GM19240 (cell line): ENCODE measurements at regions not wholly inside any gene's neighbourhood (a gene's known extent, or its start where the extent isn't known, plus 50 kb on each side); places are given as distances from the start of the nearest gene placed in this dataset.
"Not testable (repeated sequence)": the region's sequence is repeated elsewhere in the genome, so short reads cannot be mapped to it uniquely, and the experiment has no call there.

Source experiments
- DNase-seq: peaks from one replicate; pipeline ENCODE4 v3.0.0; 2011; ENCODE audit warnings: low spot score; ENCODE audit not compliant: insufficient read length

GRCh38 chr14:52124791-52125684, 56.2 kb upstream of the NID2 start:
- no peak for DNase-seq

DNA sequence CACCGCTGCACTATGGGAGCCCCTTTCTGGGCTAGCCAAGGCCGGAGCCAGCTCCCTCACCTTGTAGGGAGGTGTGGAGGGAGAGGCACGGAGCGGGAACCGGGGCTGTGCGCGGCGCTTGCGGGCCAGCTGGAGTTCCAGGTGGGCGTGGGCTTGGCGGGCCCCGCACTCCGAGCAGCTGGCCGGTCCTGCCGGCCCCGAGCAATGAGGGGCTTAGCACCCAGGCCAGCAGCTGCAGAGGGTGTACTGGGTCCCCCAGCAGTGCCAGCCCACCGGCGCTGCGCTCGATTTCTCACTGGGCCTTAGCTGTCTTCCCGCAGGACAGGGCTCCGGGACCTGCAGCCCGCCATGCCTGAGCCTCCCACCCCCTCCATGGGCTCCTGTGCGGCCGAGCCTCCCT, 53.3 kb upstream of the NID2 start:
- DNase-seq, result not testable (repeated sequence)

DNA sequence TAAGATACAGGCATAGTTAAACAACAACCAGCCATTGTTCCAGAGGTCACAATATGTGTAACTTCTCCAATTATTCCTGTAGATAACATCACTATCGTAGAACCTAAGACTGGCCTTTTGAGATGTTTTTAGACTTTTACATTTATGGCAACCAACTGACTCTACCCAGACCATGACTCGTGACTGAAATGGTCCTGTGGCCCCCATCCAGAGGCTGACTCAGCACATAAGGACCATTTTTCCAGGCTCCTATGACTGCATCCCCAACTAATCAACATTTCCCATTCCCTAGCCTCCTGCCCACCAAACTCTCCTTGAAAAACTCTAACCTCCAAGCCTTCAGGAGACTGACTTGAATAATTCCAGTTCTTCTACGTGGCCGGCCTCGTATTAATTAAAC, 52.6 kb upstream of the NID2 start:
- DNase-seq, result no peak

DNA sequence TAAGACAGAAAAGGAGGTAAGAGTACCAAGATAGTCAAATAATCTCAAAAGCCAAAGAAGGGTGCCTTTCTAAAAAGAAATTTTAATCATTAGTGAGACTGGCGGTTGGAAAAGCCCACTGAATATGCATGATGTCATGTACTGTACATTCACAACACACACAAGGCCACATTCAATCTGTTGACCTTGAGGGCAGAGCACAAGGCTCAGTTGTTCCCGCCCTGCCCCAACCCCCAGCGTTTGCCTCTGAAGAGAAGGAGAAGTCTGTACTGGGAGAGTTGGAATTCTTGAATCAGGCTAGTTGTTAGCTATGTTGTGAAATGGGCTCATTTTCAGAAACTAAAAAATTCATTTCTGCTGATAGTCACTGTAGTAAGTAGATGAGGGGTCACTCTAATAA, 50.2 kb upstream of the NID2 start:
- DNase-seq, result no peak
